SU-DHL-6 (cell line): ENCODE measurements at regions not wholly inside any gene's neighbourhood (a gene's known extent, or its start where the extent isn't known, plus 50 kb on each side); places are given as distances from the start of the nearest gene placed in this dataset.
"Not testable (repeated sequence)": the region's sequence is repeated elsewhere in the genome, so short reads cannot be mapped to it uniquely, and the experiment has no call there.

Source experiments
- EZH2phosphoT487 ChIP-seq: fragments of 200-600 bp; sonication (generic), shearing (Covaris generic); conservative IDR thresholded peaks from 2 replicates; pipeline ENCODE4 v1.6.1; 2018; ENCODE audit warnings: mild to moderate bottlenecking, antibody characterized with exemption, low read length, moderate library complexity, mixed read lengths
- TF ChIP-seq, protein P1 (sequence below): fragments of 200-600 bp; sonication (generic); IDR thresholded peaks from one replicate; pipeline ENCODE4 v1.5.1; 2017; ENCODE audit warnings: antibody characterized with exemption, mild to moderate bottlenecking, low read length, moderate library complexity; ENCODE audit not compliant: insufficient read depth, poor library complexity, severe bottlenecking

DNA sequence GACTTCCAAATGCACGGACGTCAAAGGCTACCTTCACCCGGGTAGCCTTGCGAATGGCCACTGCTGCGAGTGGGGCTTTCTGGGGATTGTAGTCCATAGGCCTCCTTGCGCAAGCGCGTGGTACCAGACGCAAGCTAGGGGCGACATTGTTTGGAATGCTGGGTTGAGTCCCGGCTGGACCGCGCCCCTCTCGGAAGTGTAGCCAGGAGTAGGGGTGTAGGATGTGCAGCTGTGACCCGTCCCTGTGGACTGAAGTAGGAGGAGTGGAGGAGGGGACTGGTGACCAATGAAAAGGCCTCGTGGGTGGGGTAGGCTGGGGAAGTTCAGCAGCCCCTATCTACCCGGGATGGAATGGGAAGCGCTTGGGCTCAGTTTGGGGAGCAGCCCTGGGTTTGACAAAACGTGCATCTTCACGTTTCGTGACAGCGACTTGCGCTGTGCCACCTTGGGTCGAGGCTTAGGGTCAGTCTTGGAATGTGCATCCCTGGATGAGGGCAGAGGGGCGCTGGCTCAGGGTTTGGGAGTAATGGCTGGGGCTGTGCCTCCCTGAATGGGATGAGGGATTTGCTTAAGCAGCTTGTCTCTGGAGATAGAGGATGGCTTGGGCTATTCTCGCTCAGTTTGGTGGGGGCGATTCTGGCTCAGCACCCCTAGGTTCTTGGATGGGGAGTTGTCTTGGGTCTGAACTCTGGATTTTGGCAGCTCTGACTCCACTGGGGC lies 111.8 kb upstream of the GPR39 start:
- TF ChIP-seq, protein P1, sequence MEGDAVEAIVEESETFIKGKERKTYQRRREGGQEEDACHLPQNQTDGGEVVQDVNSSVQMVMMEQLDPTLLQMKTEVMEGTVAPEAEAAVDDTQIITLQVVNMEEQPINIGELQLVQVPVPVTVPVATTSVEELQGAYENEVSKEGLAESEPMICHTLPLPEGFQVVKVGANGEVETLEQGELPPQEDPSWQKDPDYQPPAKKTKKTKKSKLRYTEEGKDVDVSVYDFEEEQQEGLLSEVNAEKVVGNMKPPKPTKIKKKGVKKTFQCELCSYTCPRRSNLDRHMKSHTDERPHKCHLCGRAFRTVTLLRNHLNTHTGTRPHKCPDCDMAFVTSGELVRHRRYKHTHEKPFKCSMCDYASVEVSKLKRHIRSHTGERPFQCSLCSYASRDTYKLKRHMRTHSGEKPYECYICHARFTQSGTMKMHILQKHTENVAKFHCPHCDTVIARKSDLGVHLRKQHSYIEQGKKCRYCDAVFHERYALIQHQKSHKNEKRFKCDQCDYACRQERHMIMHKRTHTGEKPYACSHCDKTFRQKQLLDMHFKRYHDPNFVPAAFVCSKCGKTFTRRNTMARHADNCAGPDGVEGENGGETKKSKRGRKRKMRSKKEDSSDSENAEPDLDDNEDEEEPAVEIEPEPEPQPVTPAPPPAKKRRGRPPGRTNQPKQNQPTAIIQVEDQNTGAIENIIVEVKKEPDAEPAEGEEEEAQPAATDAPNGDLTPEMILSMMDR: not testable (repeated sequence)
- not testable (repeated sequence) for TF ChIP-seq EZH2phosphoT487
